SHP77 (cell line): ENCODE measurements at regions not wholly inside any gene's neighbourhood (a gene's known extent, or its start where the extent isn't known, plus 50 kb on each side); places are given as distances from the start of the nearest gene placed in this dataset.

ENCODE experiments used
- DNase-seq, 2 experiments: peaks; one replicate each; lab custom pipeline; 2025; lab: John Stamatoyannopoulos, UW

GRCh38 chr6:95357380-95358020, 219.8 kb upstream of the MANEA start:
- DNase-seq, result no peak

GRCh38 chr6:95364016-95364604, 213.2 kb upstream of the MANEA start:
- peak; percentile 31 to 54 for DNase-seq

- no peak for DNase-seq
Measured at GRCh38 chr6:95365454-95365853, 211.9 kb upstream of the MANEA start.

- no peak for DNase-seq
Measured at GRCh38 chr6:95366414-95366813, 210.9 kb upstream of the MANEA start.

GRCh38 chr6:95383878-95384277, 193.5 kb upstream of the MANEA start:
- no peak for DNase-seq

GRCh38 chr6:95384988-95385387, 192.3 kb upstream of the MANEA start:
- DNase-seq, result no peak

GRCh38 chr6:95387845-95388244, 189.5 kb upstream of the MANEA start:
- no peak for DNase-seq

GRCh38 chr6:95404777-95405176, 172.6 kb upstream of the MANEA start:
- no peak for DNase-seq

GRCh38 chr6:95408111-95408510, 169.2 kb upstream of the MANEA start:
- no peak for DNase-seq

- DNase-seq, result no peak
Measured at GRCh38 chr6:95410168-95410567, 167.2 kb upstream of the MANEA start.

- no peak for DNase-seq
Measured at GRCh38 chr6:95413789-95414188, 163.5 kb upstream of the MANEA start.

GRCh38 chr6:95417856-95418255, 159.5 kb upstream of the MANEA start:
- no peak for DNase-seq

- DNase-seq, result no peak
Measured at GRCh38 chr6:95420792-95421191, 156.5 kb upstream of the MANEA start.

- no peak for DNase-seq
Measured at GRCh38 chr6:95423331-95423730, 154.0 kb upstream of the MANEA start.

- peak; percentile 17 to 21 for DNase-seq
Measured at GRCh38 chr6:95431637-95432228, 145.6 kb upstream of the MANEA start.

- DNase-seq, result no peak
Measured at GRCh38 chr6:95439741-95440140, 137.6 kb upstream of the MANEA start.

- DNase-seq, result no peak
Measured at GRCh38 chr6:95448208-95448607, 129.1 kb upstream of the MANEA start.

- no peak for DNase-seq
Measured at GRCh38 chr6:95469511-95469910, 107.8 kb upstream of the MANEA start.

GRCh38 chr6:95478941-95479340, 98.4 kb upstream of the MANEA start:
- DNase-seq, result no peak

GRCh38 chr6:95487817-95488216, 89.5 kb upstream of the MANEA start:
- DNase-seq, result no peak

- DNase-seq, result no peak
Measured at GRCh38 chr6:95489185-95489863, 88.0 kb upstream of the MANEA start.

GRCh38 chr6:95496769-95497426, 80.4 kb upstream of the MANEA start:
- DNase-seq, result no peak
